Peyer's patch (tissue), 4 donors: ENCODE measurements at regions not wholly inside any gene's neighbourhood (a gene's known extent, or its start where the extent isn't known, plus 50 kb on each side); places are given as distances from the start of the nearest gene placed in this dataset.

Source experiments
- DNase-seq, 3 donors: peaks; one replicate each; pipeline ENCODE4 v3.0.0-alpha.2; 2017 to 2019
- H3K27ac ChIP-seq, 4 donors: fragments of 200-600 bp; sonication (generic); one replicate each; pipeline ENCODE4 v1.5.1; 2016 to 2019
- H3K27me3 ChIP-seq, 2 donors: fragments of 200-600 bp; sonication (generic); one replicate each; pipeline ENCODE4 v1.5.1; 2019
- H3K36me3 ChIP-seq, 3 donors: fragments of 200-600 bp; sonication (generic); one replicate each; pipeline ENCODE4 v1.5.1; 2016 to 2019
- H3K4me1 ChIP-seq, 4 donors: fragments of 200-600 bp; sonication (generic); one replicate each; pipeline ENCODE4 v1.5.1; 2016 to 2019
- H3K4me3 ChIP-seq, 4 donors: fragments of 200-600 bp; sonication (generic); 1 replicate in 3 of 4; 2 replicates in 1 of 4; pipeline ENCODE4 v1.5.1; 2016 to 2019; ENCODE audit warnings: mild to moderate bottlenecking in 1 of 4
- H3K9me3 ChIP-seq, 4 donors: fragments of 200-600 bp; sonication (generic); one replicate each; pipeline ENCODE4 v1.5.1; 2016 to 2019; ENCODE audit warnings: mild to moderate bottlenecking in 1 of 4
- POLR2A ChIP-seq, 2 donors: fragments of 450-650 bp; IDR thresholded peaks; one replicate each; pipeline ENCODE4 v1.5.1; 2017; ENCODE audit warnings: antibody characterized with exemption in 2 of 2, mild to moderate bottlenecking in 2 of 2, moderate library complexity in 2 of 2
- TF ChIP-seq, protein P1 (sequence below), 6 experiments: fragments of 450-650 bp in 4 of 6; fragments of 200-600 bp in 2 of 6; sonication (generic) in 1 of 6; IDR thresholded peaks; one replicate each; pipeline ENCODE4 v1.5.1; 2017 to 2019; ENCODE audit warnings: antibody characterized with exemption in 6 of 6, mild to moderate bottlenecking in 3 of 6, moderate library complexity in 1 of 6

DNA sequence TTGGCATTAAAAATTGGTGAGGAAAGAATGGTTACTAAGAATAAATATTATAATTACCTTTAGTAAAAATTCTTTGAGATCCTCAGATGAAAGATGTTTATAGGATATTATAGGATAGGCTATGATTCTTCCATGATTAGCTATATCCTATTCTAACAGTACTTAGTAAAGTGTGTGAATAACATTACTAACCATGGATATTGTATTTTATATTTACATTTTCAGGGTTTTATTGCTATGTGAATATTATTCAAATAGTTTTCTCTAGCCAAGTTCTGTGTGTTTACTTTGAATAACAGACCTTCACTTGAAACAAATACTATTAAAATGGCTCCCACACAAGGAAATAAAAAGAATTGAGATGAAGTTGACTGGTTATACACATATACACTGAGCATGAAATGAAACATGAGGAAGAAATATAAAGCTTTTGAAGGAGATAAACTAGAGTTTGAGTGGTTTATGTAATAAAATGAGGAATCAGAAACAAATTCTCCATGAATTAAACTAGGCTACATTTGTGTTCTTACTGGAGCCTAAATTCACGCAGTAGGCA lies 479.4 kb upstream of the PKN2 start:
- no peak overlapping the region for H3K27ac ChIP-seq
- no peak for DNase-seq
- TF ChIP-seq, protein P1, sequence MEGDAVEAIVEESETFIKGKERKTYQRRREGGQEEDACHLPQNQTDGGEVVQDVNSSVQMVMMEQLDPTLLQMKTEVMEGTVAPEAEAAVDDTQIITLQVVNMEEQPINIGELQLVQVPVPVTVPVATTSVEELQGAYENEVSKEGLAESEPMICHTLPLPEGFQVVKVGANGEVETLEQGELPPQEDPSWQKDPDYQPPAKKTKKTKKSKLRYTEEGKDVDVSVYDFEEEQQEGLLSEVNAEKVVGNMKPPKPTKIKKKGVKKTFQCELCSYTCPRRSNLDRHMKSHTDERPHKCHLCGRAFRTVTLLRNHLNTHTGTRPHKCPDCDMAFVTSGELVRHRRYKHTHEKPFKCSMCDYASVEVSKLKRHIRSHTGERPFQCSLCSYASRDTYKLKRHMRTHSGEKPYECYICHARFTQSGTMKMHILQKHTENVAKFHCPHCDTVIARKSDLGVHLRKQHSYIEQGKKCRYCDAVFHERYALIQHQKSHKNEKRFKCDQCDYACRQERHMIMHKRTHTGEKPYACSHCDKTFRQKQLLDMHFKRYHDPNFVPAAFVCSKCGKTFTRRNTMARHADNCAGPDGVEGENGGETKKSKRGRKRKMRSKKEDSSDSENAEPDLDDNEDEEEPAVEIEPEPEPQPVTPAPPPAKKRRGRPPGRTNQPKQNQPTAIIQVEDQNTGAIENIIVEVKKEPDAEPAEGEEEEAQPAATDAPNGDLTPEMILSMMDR (IDR thresholded peaks at IDR 0.05): no peak
- TF ChIP-seq POLR2A (IDR thresholded peaks at IDR 0.05): no peak
- no peaks in the 10 kb centered on the region for H3K27me3 ChIP-seq
- H3K4me3 ChIP-seq: no peak overlapping the region
- H3K9me3 ChIP-seq: no peaks in the 10 kb centered on the region
- no peaks in the 10 kb centered on the region for H3K4me1 ChIP-seq
- no peaks in the 10 kb centered on the region for H3K36me3 ChIP-seq

DNA sequence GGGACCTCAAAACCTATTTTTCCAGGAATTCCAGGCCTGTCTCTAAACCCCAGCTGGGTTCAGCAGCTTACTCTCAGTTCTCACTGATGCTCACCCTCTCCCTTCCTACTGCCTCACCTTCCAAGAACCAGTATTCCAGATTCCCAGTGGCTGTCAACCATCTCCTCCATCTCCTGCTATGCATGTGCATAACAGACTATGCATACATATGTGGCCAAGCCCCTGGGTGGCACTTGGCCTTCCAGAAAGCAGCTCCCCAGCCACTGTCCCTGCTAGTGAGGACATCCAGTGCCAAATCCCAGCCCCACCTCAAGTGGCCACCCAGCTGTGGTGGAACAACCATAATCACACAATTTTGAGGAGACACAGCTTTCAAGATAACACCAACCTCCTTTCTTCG lies 475.7 kb upstream of the PKN2 start:
- Histone ChIP-seq H3K36me3 (no peaks in the 10 kb centered on the region), H3K4me3 (no peak overlapping the region), H3K27ac (no peak overlapping the region), H3K9me3 (no peaks in the 10 kb centered on the region), H3K27me3 (no peaks in the 10 kb centered on the region), H3K4me1 (no peaks in the 10 kb centered on the region)
- no peak for DNase-seq
- TF ChIP-seq POLR2A (IDR thresholded peaks at IDR 0.05): no peak
- TF ChIP-seq, protein P1 (IDR thresholded peaks at IDR 0.05): no peak

DNA sequence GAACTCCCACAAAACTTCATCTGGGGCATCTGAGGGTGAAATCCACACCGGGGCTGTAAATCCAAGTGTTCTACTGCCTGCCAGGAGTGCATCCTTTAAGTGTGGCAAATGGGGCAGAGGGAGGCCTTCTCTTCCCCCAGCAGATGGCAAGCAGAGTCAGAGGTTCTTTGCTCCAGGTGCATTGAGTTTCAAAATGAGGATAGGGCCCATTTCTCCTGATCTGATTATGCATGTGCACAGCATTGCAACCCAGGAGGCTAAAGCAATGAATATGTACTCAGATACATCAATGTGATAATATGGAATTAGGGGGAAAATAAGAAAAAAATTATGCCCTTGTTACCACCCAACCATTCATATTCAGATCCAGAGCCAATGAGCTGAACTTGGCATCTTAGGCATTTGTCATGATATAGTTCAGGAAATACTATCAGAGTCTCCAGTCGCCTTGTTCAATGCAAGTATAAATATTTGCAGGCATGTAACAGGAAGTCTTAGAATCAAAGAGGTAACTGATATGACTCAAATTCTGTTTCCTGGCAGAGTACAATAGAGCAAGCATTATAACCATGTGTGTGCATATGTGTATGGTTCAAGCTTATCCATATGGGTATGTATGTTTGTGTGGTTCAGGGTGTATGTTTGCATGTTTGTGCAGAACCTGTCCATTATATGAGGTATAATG lies 473.8 kb upstream of the PKN2 start:
- no peaks in the 10 kb centered on the region for H3K27me3 ChIP-seq
- TF ChIP-seq, protein P1 (IDR thresholded peaks at IDR 0.05): no peak
- TF ChIP-seq POLR2A (IDR thresholded peaks at IDR 0.05): no peak
- DNase-seq: no peak
- no peaks in the 10 kb centered on the region for H3K36me3 ChIP-seq
- H3K27ac ChIP-seq: no peak overlapping the region
- no peaks in the 10 kb centered on the region for H3K4me1 ChIP-seq
- H3K4me3 ChIP-seq: no peak overlapping the region
- no peaks in the 10 kb centered on the region for H3K9me3 ChIP-seq

DNA sequence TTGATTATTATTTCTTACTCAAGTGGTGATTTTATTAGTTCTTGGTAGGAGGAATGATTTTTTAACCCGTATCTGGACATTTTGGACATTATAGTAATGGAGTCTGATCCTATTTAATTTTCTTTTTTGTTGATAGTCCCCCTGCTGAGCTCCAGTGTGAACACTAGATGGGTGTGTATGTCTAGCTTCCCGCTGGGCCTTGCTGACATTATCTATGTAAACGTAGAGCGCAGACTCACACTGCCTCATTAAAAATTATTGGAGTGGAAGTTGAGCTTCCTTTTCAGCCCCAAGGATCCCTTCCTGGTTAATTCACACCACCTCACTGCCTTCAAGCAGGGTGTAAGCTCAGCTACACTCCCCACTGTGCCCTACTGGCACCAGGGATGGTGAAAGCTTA lies 467.6 kb upstream of the PKN2 start:
- H3K9me3 ChIP-seq: no peaks in the 10 kb centered on the region
- no peaks in the 10 kb centered on the region for H3K36me3 ChIP-seq
- no peaks in the 10 kb centered on the region for H3K27me3 ChIP-seq
- H3K4me1 ChIP-seq: peaks cover 0 to 26% (median 0%) of the 10 kb centered on the region in 4 donors
- TF ChIP-seq POLR2A (IDR thresholded peaks at IDR 0.05): no peak
- TF ChIP-seq, protein P1 (IDR thresholded peaks at IDR 0.05): peak in 3 of 6 experiments; percentile 33 to 57 (median 34)
- DNase-seq: peak in 1 of 3 donors; percentile 45
- H3K4me3 ChIP-seq: no peak overlapping the region
- H3K27ac ChIP-seq: peak overlapping the region in 2 of 4 donors; percentile 25 to 80

DNA sequence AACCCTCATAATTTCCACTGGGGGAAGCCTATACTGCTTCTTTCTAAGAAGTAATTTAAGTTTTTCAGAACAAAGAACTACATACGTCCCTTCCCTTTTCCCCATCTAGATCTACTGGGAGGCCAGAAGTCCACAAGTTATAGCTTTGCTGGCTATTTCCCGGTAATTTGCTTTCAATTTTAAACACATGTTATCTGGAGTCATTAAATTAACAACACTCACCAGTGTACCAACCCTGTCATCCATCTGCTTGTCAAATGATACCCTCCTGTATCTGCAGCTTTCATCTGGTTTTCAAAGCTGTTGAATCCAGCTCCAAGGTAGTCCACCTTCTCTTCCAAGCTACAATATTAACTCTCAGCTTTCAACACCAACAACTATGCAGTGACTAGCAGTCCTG lies 466.7 kb upstream of the PKN2 start:
- no peak overlapping the region for H3K4me3 ChIP-seq
- peak overlapping the region in 1 of 4 donors; percentile 7 for H3K27ac ChIP-seq
- H3K9me3 ChIP-seq: no peaks in the 10 kb centered on the region
- H3K27me3 ChIP-seq: no peaks in the 10 kb centered on the region
- TF ChIP-seq POLR2A (IDR thresholded peaks at IDR 0.05): no peak
- no peaks in the 10 kb centered on the region for H3K36me3 ChIP-seq
- no peak for DNase-seq
- H3K4me1 ChIP-seq: peaks cover 0 to 26% (median 0%) of the 10 kb centered on the region in 4 donors

- H3K36me3 ChIP-seq: no peaks in the 10 kb centered on the region
- TF ChIP-seq, protein P1 (IDR thresholded peaks at IDR 0.05): no peak
- no peak for TF ChIP-seq POLR2A (IDR thresholded peaks at IDR 0.05)
- no peaks in the 10 kb centered on the region for H3K9me3 ChIP-seq
- H3K27ac ChIP-seq: no peak overlapping the region
- H3K27me3 ChIP-seq: no peaks in the 10 kb centered on the region
- H3K4me3 ChIP-seq: no peak overlapping the region
- H3K4me1 ChIP-seq: peaks cover 0 to 26% (median 0%) of the 10 kb centered on the region in 4 donors
- no peak for DNase-seq
Observed at GRCh38 chr1:88219521-88219920, 464.6 kb upstream of the PKN2 start.
